K562 (cell line): ENCODE measurements at regions not wholly inside any gene's neighbourhood (a gene's known extent, or its start where the extent isn't known, plus 50 kb on each side); places are given as distances from the start of the nearest gene placed in this dataset.

Source experiments
- ELF1 ChIP-seq: fragments of 200-800 bp; sonication (Bioruptor generic); IDR thresholded peaks from 2 replicates; pipeline ENCODE4 v1.6.1; 2016; ENCODE audit warnings: missing genetic modification characterization, missing compliant biosample characterization
- FIP1L1 ChIP-seq: fragments of 200-400 bp; formaldehyde crosslinking; IDR thresholded peaks from 2 replicates; pipeline ENCODE4 v1.6.1; 2018; ENCODE audit warnings: mild to moderate bottlenecking, low read depth, low read length; ENCODE audit not compliant: poor library complexity, severe bottlenecking
- FUS ChIP-seq: fragments of 200-400 bp; formaldehyde crosslinking; optimal IDR thresholded peaks from 2 replicates; pipeline ENCODE3; 2017; ENCODE audit warnings: low read depth, low read length
- KLF16 ChIP-seq: IDR thresholded peaks from 2 replicates; pipeline ENCODE4 v1.6.1; 2016; ENCODE audit warnings: antibody characterized with exemption
- RBBP5 ChIP-seq: fragments of 200-600 bp; sonication (generic); IDR thresholded peaks from 2 replicates; pipeline ENCODE4 v1.6.1; 2012; ENCODE audit warnings: borderline replicate concordance, mild to moderate bottlenecking, low read length, control low read depth, inconsistent platforms; ENCODE audit not compliant: insufficient read depth, poor library complexity, severe bottlenecking
- RBM34 ChIP-seq: fragments of 200-400 bp; formaldehyde crosslinking; IDR thresholded peaks from 2 replicates; pipeline ENCODE4 v1.6.1; 2018; ENCODE audit warnings: low read length, borderline replicate concordance; ENCODE audit not compliant: insufficient read depth
- SMAD1 ChIP-seq: fragments of 150-350 bp; IDR thresholded peaks from 2 replicates; pipeline ENCODE4 v1.6.1; 2014; ENCODE audit warnings: low read length, low read depth; ENCODE audit not compliant: partially characterized antibody
- THRAP3 ChIP-seq: fragments of 450-650 bp; IDR thresholded peaks from 2 replicates; pipeline ENCODE4 v1.6.1; 2016; ENCODE audit warnings: mild to moderate bottlenecking, inconsistent platforms, borderline replicate concordance
- TOE1 ChIP-seq, 2 experiments: fragments of 450-650 bp in 1 of 2; sonication (generic) in 1 of 2; formaldehyde crosslinking in 1 of 2; IDR thresholded peaks; 2 replicates each; pipeline versions ENCODE4 v1.7.1 to v1.8.0; 2016 to 2022; ENCODE audit warnings: borderline replicate concordance in 2 of 2, mild to moderate bottlenecking in 2 of 2, antibody characterized with exemption in 1 of 2, inconsistent platforms in 1 of 2, low read depth in 1 of 2, missing genetic modification reagents in 1 of 2, moderate library complexity in 1 of 2
- ZNF253 ChIP-seq: fragments of 250-450 bp; sonication (Bioruptor Pico); conservative IDR thresholded peaks from 2 replicates; pipeline ENCODE4 v1.6.1; 2021; ENCODE audit warnings: mild to moderate bottlenecking
- ZNF445 ChIP-seq: fragments of 250-450 bp; sonication (Bioruptor Pico); IDR thresholded peaks from 2 replicates; pipeline ENCODE4 v1.4.0; 2020; ENCODE audit warnings: low read depth, mild to moderate bottlenecking, moderate library complexity
- ZNF551 ChIP-seq: fragments of 250-450 bp; sonication (Bioruptor Pico); IDR thresholded peaks from 2 replicates; pipeline ENCODE4 v1.5.0; 2021; ENCODE audit warnings: mild to moderate bottlenecking, moderate library complexity
- TF ChIP-seq, protein P1 (sequence below): IDR thresholded peaks from 2 replicates; pipeline ENCODE4 v1.6.1; 2014; ENCODE audit warnings: antibody characterized with exemption
- TF ChIP-seq, protein P2 (sequence below): sonication (generic); formaldehyde crosslinking; IDR thresholded peaks from 2 replicates; pipeline ENCODE4 v1.8.1; 2023; ENCODE audit warnings: mild to moderate bottlenecking, missing genetic modification reagents
- TF ChIP-seq, protein P3 (sequence below): sonication (generic); formaldehyde crosslinking; IDR thresholded peaks from 2 replicates; pipeline ENCODE4 v1.8.1; 2023; ENCODE audit warnings: missing genetic modification reagents, mild to moderate bottlenecking, borderline replicate concordance
- TF ChIP-seq, protein P4 (sequence below): IDR thresholded peaks from 2 replicates; pipeline ENCODE4 v1.6.1; 2011; ENCODE audit not compliant: insufficient read length; ENCODE audit errors: extremely low read depth

DNA sequence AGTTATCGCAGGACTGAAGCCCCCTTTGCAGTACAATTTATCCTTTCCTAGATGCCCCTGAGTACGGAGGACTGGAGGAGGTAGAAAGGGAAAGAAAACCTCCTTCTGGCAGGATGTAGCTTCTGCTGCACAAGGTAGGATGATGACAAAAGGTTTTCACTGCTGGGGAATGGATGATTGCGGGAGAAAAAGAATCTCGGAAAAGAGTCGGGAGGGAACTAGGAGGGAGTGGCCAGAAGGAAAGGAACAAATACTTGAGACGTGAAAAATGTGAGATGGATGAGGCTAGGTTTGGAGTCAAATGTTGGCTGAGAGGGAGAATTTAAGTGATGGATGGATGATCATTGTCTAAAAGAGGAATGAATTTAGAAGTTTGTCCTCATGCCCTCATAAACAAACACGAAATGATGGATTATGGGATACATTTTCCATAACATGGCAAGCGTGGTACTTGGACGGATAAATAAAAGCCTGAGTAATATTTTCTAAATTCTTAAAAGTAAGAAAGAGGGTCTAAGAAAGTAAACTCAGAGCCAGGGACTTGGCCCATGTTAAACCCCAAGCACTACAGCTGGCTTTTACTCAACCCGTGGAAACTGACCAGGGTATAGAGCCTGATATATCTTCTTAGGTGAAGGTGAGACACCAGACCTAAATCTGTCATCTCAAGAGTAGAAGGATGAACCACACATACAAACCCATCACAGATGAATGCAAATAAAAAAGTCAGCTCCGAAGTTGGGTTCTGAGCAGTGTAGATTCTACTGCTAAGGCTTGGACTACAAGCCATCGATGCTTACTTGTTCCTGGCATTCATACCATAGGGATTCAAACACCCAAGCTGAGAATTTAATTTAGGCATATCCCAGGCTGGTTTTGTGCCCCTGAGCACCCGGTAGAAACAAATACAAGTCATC lies 72.4 kb downstream of the HFE start (continued):
- TF ChIP-seq, protein P1, sequence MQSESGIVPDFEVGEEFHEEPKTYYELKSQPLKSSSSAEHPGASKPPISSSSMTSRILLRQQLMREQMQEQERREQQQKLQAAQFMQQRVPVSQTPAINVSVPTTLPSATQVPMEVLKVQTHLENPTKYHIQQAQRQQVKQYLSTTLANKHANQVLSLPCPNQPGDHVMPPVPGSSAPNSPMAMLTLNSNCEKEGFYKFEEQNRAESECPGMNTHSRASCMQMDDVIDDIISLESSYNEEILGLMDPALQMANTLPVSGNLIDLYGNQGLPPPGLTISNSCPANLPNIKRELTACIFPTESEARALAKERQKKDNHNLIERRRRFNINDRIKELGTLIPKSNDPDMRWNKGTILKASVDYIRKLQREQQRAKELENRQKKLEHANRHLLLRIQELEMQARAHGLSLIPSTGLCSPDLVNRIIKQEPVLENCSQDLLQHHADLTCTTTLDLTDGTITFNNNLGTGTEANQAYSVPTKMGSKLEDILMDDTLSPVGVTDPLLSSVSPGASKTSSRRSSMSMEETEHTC = no peak
- TF ChIP-seq SMAD1 (no peak), RBBP5 (no peak), ELF1 (tag) (no peak), KLF16 (no peak), TOE1 (IDR thresholded peaks at IDR 0.05; ENCODE audit: borderline replicate concordance) (0 out of 2 replicates have a peak, but pooled peaks have one; percentile 34), TOE1 (CRISPR knock-in tag; IDR thresholded peaks at IDR 0.05; ENCODE audit: borderline replicate concordance, low read depth) (peak; percentile 59; the same call in 1 of the 2 replicates), ZNF551 (CRISPR knock-in tag) (peak; percentile 75; the same call in 1 of the 2 replicates), THRAP3 (no peak), ZNF253 (CRISPR knock-in tag) (0 out of 2 replicates have a peak, but pooled peaks have one; percentile 16), FIP1L1 (peak; percentile 39), RBM34 (no peak), FUS (peak; percentile 83), ZNF445 (peak; percentile 30; the same call in 1 of the 2 replicates)
- TF ChIP-seq, protein P2, sequence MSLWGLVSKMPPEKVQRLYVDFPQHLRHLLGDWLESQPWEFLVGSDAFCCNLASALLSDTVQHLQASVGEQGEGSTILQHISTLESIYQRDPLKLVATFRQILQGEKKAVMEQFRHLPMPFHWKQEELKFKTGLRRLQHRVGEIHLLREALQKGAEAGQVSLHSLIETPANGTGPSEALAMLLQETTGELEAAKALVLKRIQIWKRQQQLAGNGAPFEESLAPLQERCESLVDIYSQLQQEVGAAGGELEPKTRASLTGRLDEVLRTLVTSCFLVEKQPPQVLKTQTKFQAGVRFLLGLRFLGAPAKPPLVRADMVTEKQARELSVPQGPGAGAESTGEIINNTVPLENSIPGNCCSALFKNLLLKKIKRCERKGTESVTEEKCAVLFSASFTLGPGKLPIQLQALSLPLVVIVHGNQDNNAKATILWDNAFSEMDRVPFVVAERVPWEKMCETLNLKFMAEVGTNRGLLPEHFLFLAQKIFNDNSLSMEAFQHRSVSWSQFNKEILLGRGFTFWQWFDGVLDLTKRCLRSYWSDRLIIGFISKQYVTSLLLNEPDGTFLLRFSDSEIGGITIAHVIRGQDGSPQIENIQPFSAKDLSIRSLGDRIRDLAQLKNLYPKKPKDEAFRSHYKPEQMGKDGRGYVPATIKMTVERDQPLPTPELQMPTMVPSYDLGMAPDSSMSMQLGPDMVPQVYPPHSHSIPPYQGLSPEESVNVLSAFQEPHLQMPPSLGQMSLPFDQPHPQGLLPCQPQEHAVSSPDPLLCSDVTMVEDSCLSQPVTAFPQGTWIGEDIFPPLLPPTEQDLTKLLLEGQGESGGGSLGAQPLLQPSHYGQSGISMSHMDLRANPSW = no peak
- TF ChIP-seq, protein P3, sequence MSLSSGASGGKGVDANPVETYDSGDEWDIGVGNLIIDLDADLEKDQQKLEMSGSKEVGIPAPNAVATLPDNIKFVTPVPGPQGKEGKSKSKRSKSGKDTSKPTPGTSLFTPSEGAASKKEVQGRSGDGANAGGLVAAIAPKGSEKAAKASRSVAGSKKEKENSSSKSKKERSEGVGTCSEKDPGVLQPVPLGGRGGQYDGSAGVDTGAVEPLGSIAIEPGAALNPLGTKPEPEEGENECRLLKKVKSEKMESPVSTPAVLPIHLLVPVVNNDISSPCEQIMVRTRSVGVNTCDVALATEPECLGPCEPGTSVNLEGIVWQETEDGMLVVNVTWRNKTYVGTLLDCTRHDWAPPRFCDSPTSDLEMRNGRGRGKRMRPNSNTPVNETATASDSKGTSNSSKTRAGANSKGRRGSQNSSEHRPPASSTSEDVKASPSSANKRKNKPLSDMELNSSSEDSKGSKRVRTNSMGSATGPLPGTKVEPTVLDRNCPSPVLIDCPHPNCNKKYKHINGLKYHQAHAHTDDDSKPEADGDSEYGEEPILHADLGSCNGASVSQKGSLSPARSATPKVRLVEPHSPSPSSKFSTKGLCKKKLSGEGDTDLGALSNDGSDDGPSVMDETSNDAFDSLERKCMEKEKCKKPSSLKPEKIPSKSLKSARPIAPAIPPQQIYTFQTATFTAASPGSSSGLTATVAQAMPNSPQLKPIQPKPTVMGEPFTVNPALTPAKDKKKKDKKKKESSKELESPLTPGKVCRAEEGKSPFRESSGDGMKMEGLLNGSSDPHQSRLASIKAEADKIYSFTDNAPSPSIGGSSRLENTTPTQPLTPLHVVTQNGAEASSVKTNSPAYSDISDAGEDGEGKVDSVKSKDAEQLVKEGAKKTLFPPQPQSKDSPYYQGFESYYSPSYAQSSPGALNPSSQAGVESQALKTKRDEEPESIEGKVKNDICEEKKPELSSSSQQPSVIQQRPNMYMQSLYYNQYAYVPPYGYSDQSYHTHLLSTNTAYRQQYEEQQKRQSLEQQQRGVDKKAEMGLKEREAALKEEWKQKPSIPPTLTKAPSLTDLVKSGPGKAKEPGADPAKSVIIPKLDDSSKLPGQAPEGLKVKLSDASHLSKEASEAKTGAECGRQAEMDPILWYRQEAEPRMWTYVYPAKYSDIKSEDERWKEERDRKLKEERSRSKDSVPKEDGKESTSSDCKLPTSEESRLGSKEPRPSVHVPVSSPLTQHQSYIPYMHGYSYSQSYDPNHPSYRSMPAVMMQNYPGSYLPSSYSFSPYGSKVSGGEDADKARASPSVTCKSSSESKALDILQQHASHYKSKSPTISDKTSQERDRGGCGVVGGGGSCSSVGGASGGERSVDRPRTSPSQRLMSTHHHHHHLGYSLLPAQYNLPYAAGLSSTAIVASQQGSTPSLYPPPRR (CRISPR knock-in tag) = no peak
- TF ChIP-seq, protein P4, sequence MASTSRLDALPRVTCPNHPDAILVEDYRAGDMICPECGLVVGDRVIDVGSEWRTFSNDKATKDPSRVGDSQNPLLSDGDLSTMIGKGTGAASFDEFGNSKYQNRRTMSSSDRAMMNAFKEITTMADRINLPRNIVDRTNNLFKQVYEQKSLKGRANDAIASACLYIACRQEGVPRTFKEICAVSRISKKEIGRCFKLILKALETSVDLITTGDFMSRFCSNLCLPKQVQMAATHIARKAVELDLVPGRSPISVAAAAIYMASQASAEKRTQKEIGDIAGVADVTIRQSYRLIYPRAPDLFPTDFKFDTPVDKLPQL = no peak
